ENCODE measurements at regions not wholly inside any gene's neighbourhood (a gene's known extent, or its start where the extent isn't known, plus 50 kb on each side); places are given as distances from the start of the nearest gene placed in this dataset.

DNA sequence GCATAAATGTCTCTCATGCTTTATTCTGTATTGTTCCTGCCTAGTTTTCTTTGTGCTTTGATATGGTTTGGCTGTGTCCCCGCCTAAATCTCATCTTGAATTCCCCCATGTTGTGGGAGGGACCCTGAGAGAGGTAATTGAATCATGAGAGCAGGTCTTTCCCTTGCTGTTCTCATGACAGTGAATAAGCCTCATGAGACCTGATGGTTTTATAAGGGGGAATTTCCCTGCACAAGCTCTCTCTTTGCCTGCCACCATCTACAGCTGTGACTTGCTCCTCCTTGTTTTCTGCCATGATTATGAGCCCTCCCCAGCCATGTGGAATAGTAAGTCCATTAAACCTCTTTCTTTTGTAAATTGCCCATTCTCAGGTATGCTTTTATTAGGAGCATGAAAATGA lies 1596.6 kb downstream of the SI start:
- H3K4me3 Mint-ChIP-seq: no peak overlapping the region
- no peaks in the 10 kb centered on the region for H3K23me2 ChIP-seq (ENCODE audit: insufficient read length, low read depth, low read length, poor library complexity, severe bottlenecking)
- no peak overlapping the region for H3T11ph ChIP-seq (ENCODE audit: low read length)
- H3K79me1 ChIP-seq (ENCODE audit: insufficient read depth, low read depth, low read length, poor library complexity, severe bottlenecking): no peaks in the 10 kb centered on the region
- H3K14ac ChIP-seq (ENCODE audit: insufficient read depth, low read length): no peak overlapping the region
- no peak overlapping the region for H3K23ac ChIP-seq (ENCODE audit: insufficient read length, low read depth, low read length)
- peaks cover 2 to 6% of the 10 kb centered on the region in 2 experiments; a peak in 3 of 5 replicates for H3K9me3 Mint-ChIP-seq
- no peaks in the 10 kb centered on the region for H3K4me1 ChIP-seq (ENCODE audit: insufficient read depth, low read length)
- WGBS (ENCODE audit: extremely low coverage, insufficient read length, low lambda C conversion rate): no CpG with 5 or more reads among the region's 1 CpG
- no peak overlapping the region for H4K91ac ChIP-seq (ENCODE audit: insufficient read length, low read depth, low read length)
- H2BK120ac ChIP-seq (ENCODE audit: low read depth, low read length, poor library complexity, severe bottlenecking): no peak overlapping the region
- no peak overlapping the region for H3K27ac ChIP-seq (ENCODE audit: insufficient read length, low read depth, low read length)
- H4K20me1 ChIP-seq (ENCODE audit: control insufficient read depth, insufficient read depth, insufficient read length): no peaks in the 10 kb centered on the region
- no peaks in the 10 kb centered on the region for H3K79me2 ChIP-seq (ENCODE audit: insufficient read depth, low read length)
- no peak overlapping the region for H4K5ac ChIP-seq (ENCODE audit: insufficient read length, low read depth, low read length)
- H2AFZ ChIP-seq (ENCODE audit: low read length): no peak overlapping the region
- no peak overlapping the region for H3K9ac ChIP-seq (ENCODE audit: extremely low read depth, insufficient read length, low read length)
- H3K27me3 ChIP-seq (ENCODE audit: insufficient read depth, low read length): no peaks in the 10 kb centered on the region
- H3K4me1 Mint-ChIP-seq: no peaks in the 10 kb centered on the region
- no peak overlapping the region for H2BK20ac ChIP-seq (ENCODE audit: low read depth, low read length, poor library complexity, severe bottlenecking)
- no peak overlapping the region for H3K56ac ChIP-seq (ENCODE audit: insufficient read length, low read depth, low read length)
- no peak overlapping the region for H3K4ac ChIP-seq (ENCODE audit: low read depth, low read length)
- no peaks in the 10 kb centered on the region for H3K36me3 Mint-ChIP-seq (ENCODE audit: insufficient read depth in 1 of 3, low read depth in 3 of 3)
- H3K4me2 ChIP-seq (ENCODE audit: insufficient read depth, insufficient read length, low read length): no peak overlapping the region
- H3K27me3 Mint-ChIP-seq (ENCODE audit: low read depth): no peaks in the 10 kb centered on the region
- H3K18ac ChIP-seq (ENCODE audit: insufficient read length, low read depth, low read length): no peak overlapping the region
- H2BK5ac ChIP-seq (ENCODE audit: insufficient read length, low read length): no peak overlapping the region
- H4K8ac ChIP-seq (replicated peaks; ENCODE audit: insufficient read length, low read depth, low read length): no peak overlapping the region
- H2BK15ac ChIP-seq (ENCODE audit: low read depth, low read length): no peak overlapping the region
- H2AK5ac ChIP-seq (ENCODE audit: insufficient read length, low read length): no peak overlapping the region
- no peak overlapping the region for H2BK12ac ChIP-seq (ENCODE audit: insufficient read length, low read depth, low read length)
- no peak overlapping the region for H3K27ac Mint-ChIP-seq
- no peak for DNase-seq
- TF ChIP-seq, protein P1, sequence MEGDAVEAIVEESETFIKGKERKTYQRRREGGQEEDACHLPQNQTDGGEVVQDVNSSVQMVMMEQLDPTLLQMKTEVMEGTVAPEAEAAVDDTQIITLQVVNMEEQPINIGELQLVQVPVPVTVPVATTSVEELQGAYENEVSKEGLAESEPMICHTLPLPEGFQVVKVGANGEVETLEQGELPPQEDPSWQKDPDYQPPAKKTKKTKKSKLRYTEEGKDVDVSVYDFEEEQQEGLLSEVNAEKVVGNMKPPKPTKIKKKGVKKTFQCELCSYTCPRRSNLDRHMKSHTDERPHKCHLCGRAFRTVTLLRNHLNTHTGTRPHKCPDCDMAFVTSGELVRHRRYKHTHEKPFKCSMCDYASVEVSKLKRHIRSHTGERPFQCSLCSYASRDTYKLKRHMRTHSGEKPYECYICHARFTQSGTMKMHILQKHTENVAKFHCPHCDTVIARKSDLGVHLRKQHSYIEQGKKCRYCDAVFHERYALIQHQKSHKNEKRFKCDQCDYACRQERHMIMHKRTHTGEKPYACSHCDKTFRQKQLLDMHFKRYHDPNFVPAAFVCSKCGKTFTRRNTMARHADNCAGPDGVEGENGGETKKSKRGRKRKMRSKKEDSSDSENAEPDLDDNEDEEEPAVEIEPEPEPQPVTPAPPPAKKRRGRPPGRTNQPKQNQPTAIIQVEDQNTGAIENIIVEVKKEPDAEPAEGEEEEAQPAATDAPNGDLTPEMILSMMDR (conservative IDR thresholded peaks at IDR 0.05): no peak
- no peaks in the 10 kb centered on the region for H3K9me3 ChIP-seq (ENCODE audit: control insufficient read depth, low read depth, low read length)
